Neural crest cell (in vitro differentiated cells): ENCODE measurements at regions not wholly inside any gene's neighbourhood (a gene's known extent, or its start where the extent isn't known, plus 50 kb on each side); places are given as distances from the start of the nearest gene placed in this dataset.

ENCODE experiments used
- DNase-seq: peaks from one replicate; pipeline ENCODE4 v3.0.0; 2021; ENCODE audit warnings: low read depth, mixed read lengths, low spot score
- H3K27ac Mint-ChIP-seq: one replicate; pipeline ENCODE4 v1.8.0; 2021; ENCODE audit warnings: mild to moderate bottlenecking, mixed read lengths; ENCODE audit not compliant: unreplicated experiment
- H3K27me3 Mint-ChIP-seq: 2 replicates; pipeline ENCODE4 v1.8.0; 2021; ENCODE audit warnings: low read depth, mild to moderate bottlenecking, mixed read lengths
- H3K36me3 Mint-ChIP-seq: 2 replicates; pipeline ENCODE4 v1.8.0; 2021; ENCODE audit warnings: low read depth, mild to moderate bottlenecking, mixed read lengths
- H3K4me1 Mint-ChIP-seq: 2 replicates; pipeline ENCODE4 v1.8.0; 2021; ENCODE audit warnings: mixed read lengths
- H3K4me3 Mint-ChIP-seq: one replicate; pipeline ENCODE4 v1.8.0; 2021; ENCODE audit warnings: mild to moderate bottlenecking, mixed read lengths
- H3K9me3 Mint-ChIP-seq: 2 replicates; pipeline ENCODE4 v1.8.0; 2021; ENCODE audit warnings: mixed read lengths
- TF ChIP-seq, protein P1 (sequence below): fragments of 200-600 bp; sonication (generic); conservative IDR thresholded peaks from 2 replicates; pipeline ENCODE4 v1.5.0; 2021; ENCODE audit warnings: antibody characterized with exemption, mild to moderate bottlenecking

DNA sequence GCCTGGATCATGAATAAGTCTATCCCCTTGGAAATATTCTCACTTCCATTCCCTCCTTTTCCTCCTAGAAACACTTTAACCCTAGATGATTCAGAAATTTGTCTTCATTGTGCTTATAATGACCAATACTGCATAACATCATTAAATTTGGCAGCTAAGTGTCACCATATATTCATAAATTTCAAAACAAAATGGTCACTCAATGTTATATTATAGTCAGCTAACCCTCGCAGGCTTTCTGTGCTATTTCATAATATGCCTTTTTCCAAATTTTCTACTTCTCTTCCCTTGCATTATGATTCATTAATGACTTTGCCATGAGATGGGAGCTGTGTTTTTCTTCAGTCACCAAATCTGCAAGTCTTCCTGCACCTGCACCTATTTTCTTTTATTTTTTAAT lies 308.3 kb upstream of the AKR1E2 start:
- Mint-ChIP-seq H3K36me3 (no peaks in the 10 kb centered on the region), H3K27me3 (no peaks in the 10 kb centered on the region), H3K4me1 (no peaks in the 10 kb centered on the region), H3K27ac (no peak overlapping the region), H3K4me3 (no peak overlapping the region), H3K9me3 (peaks cover 4% of the 10 kb centered on the region)
- TF ChIP-seq, protein P1, sequence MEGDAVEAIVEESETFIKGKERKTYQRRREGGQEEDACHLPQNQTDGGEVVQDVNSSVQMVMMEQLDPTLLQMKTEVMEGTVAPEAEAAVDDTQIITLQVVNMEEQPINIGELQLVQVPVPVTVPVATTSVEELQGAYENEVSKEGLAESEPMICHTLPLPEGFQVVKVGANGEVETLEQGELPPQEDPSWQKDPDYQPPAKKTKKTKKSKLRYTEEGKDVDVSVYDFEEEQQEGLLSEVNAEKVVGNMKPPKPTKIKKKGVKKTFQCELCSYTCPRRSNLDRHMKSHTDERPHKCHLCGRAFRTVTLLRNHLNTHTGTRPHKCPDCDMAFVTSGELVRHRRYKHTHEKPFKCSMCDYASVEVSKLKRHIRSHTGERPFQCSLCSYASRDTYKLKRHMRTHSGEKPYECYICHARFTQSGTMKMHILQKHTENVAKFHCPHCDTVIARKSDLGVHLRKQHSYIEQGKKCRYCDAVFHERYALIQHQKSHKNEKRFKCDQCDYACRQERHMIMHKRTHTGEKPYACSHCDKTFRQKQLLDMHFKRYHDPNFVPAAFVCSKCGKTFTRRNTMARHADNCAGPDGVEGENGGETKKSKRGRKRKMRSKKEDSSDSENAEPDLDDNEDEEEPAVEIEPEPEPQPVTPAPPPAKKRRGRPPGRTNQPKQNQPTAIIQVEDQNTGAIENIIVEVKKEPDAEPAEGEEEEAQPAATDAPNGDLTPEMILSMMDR, result no peak
- no peak for DNase-seq

DNA sequence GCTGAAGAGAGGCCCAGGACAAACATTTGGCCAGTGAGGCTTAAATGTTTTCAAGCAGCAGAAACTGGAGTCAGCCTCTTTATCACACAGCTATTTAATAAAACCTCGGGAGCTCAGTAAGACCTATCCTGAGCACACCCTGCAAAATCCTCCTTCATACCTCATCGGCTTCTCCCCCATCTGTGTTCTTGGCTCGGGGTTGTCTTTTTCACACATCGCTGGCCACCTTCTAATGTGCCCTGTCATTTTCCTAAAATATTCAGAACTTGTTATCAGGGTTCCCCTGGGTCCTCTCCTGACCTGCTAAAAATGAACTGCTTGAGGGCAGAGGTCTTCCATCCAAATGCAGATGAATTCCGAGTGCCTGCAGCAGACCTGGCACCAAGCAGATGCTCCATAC lies 310.3 kb upstream of the AKR1E2 start:
- H3K36me3 Mint-ChIP-seq, result no peaks in the 10 kb centered on the region
- H3K9me3 Mint-ChIP-seq, result peaks cover 4% of the 10 kb centered on the region
- DNase-seq, result no peak
- H3K27ac Mint-ChIP-seq, result no peak overlapping the region
- no peaks in the 10 kb centered on the region for H3K27me3 Mint-ChIP-seq
- no peaks in the 10 kb centered on the region for H3K4me1 Mint-ChIP-seq
- no peak overlapping the region for H3K4me3 Mint-ChIP-seq
- TF ChIP-seq, protein P1, result no peak

DNA sequence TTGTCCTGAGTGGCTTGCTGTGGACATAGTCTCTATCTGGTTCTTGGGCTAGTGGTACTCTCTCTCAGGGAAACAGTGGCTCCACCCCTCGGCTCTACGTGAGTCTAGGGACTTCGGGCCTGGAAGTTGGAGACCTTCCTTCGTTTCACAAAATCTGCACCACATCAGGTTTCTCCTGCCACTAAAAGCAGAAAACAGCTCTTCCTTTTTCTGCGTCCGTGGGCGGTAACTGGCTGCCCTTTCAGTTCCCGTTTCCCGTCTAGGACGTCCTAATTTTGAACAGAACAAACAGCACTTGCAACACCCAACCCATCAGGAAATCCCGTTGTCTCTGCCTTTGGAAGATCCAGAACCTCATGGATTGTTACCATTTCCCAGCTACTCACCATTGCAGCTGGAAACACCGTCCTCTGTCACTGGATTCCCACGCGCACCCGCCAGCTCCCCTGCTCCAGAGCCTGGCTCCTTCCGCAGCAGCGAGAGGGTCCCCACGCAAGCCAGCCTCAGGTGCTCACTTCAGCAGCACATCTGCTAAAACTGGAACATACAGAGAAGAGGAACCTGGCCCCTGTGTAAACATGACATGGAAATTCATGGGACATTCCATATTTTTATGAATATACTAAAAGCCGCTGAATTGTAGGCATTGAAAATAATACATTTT lies 311.4 kb upstream of the AKR1E2 start:
- TF ChIP-seq, protein P1, result no peak
- Mint-ChIP-seq H3K27me3 (no peaks in the 10 kb centered on the region), H3K4me1 (no peaks in the 10 kb centered on the region), H3K4me3 (no peak overlapping the region), H3K27ac (no peak overlapping the region), H3K9me3 (peaks cover 4% of the 10 kb centered on the region), H3K36me3 (no peaks in the 10 kb centered on the region)
- no peak for DNase-seq

DNA sequence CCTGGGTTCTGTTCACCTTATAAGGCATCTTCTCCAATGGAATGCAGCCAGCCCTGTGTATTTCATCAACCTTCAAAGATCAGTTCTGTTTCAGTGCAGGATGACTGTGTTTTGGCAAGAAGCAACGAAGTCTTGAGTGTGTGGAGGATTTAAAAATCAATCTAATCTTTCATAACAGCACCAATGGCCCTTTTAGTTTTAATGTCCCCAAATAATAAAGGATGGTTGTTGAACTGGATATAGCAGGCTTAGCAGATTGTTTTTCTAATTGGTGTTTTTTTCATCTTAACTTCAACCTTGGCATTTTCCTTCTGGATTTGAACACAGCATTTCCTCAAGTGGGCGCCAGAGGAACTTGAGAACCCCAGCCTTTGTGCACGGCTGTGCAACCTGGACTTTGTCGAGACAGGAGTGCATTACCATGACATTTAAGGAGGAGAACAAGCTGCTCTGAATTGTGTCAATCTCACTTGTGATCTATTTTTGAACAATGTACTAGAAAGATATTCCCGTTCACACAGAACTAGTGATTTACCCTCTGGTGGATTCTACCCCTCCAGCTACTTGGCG lies 313.3 kb upstream of the AKR1E2 start:
- DNase-seq, result no peak
- TF ChIP-seq, protein P1, result peak; percentile 63
- Mint-ChIP-seq H3K27me3 (no peaks in the 10 kb centered on the region), H3K4me1 (no peaks in the 10 kb centered on the region), H3K4me3 (no peak overlapping the region), H3K36me3 (no peaks in the 10 kb centered on the region), H3K9me3 (peaks cover 4% of the 10 kb centered on the region), H3K27ac (no peak overlapping the region)

DNA sequence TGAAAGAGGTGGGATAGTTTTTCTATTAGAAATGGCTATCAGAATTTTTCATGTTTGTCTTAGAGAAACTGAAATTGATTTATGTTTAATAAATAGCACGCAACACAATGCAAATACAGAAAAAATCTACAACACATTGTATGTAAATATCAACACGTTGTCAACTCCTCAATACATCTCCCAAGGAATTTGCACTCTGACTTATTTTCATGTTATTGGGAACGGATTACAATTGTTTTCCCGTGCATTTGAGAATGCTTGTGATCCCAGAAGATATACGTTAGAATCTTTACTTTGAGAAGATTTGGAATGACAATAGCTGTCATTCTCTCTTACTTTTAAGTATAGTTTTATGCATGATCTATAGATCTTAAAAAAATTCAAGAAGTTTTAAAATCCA lies 313.8 kb upstream of the AKR1E2 start:
- H3K9me3 Mint-ChIP-seq, result peaks cover 2% of the 10 kb centered on the region
- H3K27ac Mint-ChIP-seq, result no peak overlapping the region

More for the DNA sequence above, 313.8 kb upstream of the AKR1E2 start:
- H3K4me1 Mint-ChIP-seq, result no peaks in the 10 kb centered on the region
- TF ChIP-seq, protein P1, result no peak
- H3K4me3 Mint-ChIP-seq, result no peak overlapping the region
- H3K36me3 Mint-ChIP-seq, result no peaks in the 10 kb centered on the region
- no peak for DNase-seq
- H3K27me3 Mint-ChIP-seq, result no peaks in the 10 kb centered on the region
